K562 (cell line): ENCODE measurements at regions not wholly inside any gene's neighbourhood (a gene's known extent, or its start where the extent isn't known, plus 50 kb on each side); places are given as distances from the start of the nearest gene placed in this dataset.

Experiments used
- ATAC-seq: fragments of 200-7000 bp; cut with Tn5 transposase; 3 replicates; pipeline ENCODE4 v1.9.1; 2020; ENCODE audit warnings: moderate library complexity
- BruUV-seq: library from RNA; stranded (reverse); fragments of 400-500 nt; replicated peaks from 2 replicates; lab custom pipeline; 2021; lab: Mats Ljungman, UMichigan
- CTCF ChIA-PET: fragments of 300-600 bp; formaldehyde crosslinking; extraction: SDS; loops from one replicate; lab custom pipeline; 2021; ENCODE audit warnings: low intra/inter-chr PET ratio; lab: Yijun Ruan, JAX
- POLR2A ChIA-PET: fragments of 300-600, 350-650 bp; sonication (Branson Sonifier 250); formaldehyde crosslinking; extraction: SDS; loops from one replicate; lab custom pipeline; 2021; ENCODE audit warnings: antibody characterized with exemption, inconsistent platforms; lab: Yijun Ruan, JAX
- DNase-seq, 4 experiments: peaks; one replicate each; pipeline versions ENCODE4 v3.0.0 to v3.0.0-alpha.2; 2011 to 2018; ENCODE audit warnings: low spot score in 3 of 4, mixed read lengths in 3 of 4; ENCODE audit errors: extremely low read depth in 1 of 4
- FAIRE-seq: peaks from 2 replicates; lab custom pipeline; 2011; peaks lifted over from hg19 to GRCh38; lab: Jason Lieb, UNC
- H2AFZ ChIP-seq: 2 replicates; pipeline ENCODE4 v1.6.0; 2011; ENCODE audit warnings: low read depth, low read length, control low read depth, inconsistent platforms
- H3K27ac ChIP-seq: fragments of 200-600 bp; 3 replicates; pipeline ENCODE4 v1.8.0; 2011; ENCODE audit warnings: low read depth, mild to moderate bottlenecking, control low read depth, inconsistent platforms, low read length, moderate library complexity, mixed read lengths; ENCODE audit errors: extremely low read depth
- H3K27me3 ChIP-seq, 2 experiments: fragments of 300-600 bp in 1 of 2; 2 replicates in 1 of 2; 3 replicates in 1 of 2; pipeline versions ENCODE4 v1.6.0 to v1.8.0; 2011; ENCODE audit warnings: inconsistent platforms in 2 of 2, low read length in 2 of 2, mild to moderate bottlenecking in 1 of 2, mixed read lengths in 1 of 2, moderate library complexity in 1 of 2; ENCODE audit not compliant: control insufficient read depth in 2 of 2, insufficient read depth in 2 of 2
- H3K36me3 ChIP-seq: fragments of 300-600 bp; 3 replicates; pipeline ENCODE4 v1.8.0; 2011; ENCODE audit warnings: mild to moderate bottlenecking, low read length, inconsistent platforms; ENCODE audit not compliant: control insufficient read depth, insufficient read depth
- H3K4me1 ChIP-seq, 2 experiments: fragments of 200-600 bp in 1 of 2; replicated peaks in 1 of 2; 2 replicates in 1 of 2; 3 replicates in 1 of 2; pipeline versions ENCODE4 v1.5.1 to v1.8.0; 2011; ENCODE audit warnings: inconsistent platforms in 2 of 2, low read length in 2 of 2, mild to moderate bottlenecking in 1 of 2, mixed read lengths in 1 of 2, moderate library complexity in 1 of 2; ENCODE audit not compliant: control insufficient read depth in 2 of 2, insufficient read depth in 2 of 2
- H3K4me2 ChIP-seq: 2 replicates; pipeline ENCODE4 v1.6.1; 2011; ENCODE audit warnings: low read length, control low read depth, inconsistent platforms, mixed read lengths; ENCODE audit not compliant: insufficient read depth
- H3K4me3 ChIP-seq: fragments of 200-600 bp; sonication (generic), shearing (Covaris generic); 2 replicates; pipeline ENCODE4 v1.5.1; 2016; ENCODE audit warnings: control low read depth, inconsistent platforms
- H3K79me2 ChIP-seq: fragments of 200-600 bp; 3 replicates; pipeline ENCODE4 v1.8.0; 2011; ENCODE audit warnings: low read length, inconsistent platforms; ENCODE audit not compliant: control insufficient read depth, insufficient read depth
- H3K9ac ChIP-seq, 2 experiments: 2 replicates each; pipeline versions ENCODE4 v1.6.0 to v1.6.1; 2011; ENCODE audit warnings: low read depth in 2 of 2, low read length in 2 of 2, control low read depth in 1 of 2, inconsistent platforms in 1 of 2, mild to moderate bottlenecking in 1 of 2, mixed read lengths in 1 of 2; ENCODE audit not compliant: insufficient read depth in 1 of 2
- H3K9me1 ChIP-seq: one replicate; pipeline ENCODE4 v1.6.0; 2011; ENCODE audit warnings: inconsistent platforms, mild to moderate bottlenecking, low read length, moderate library complexity; ENCODE audit not compliant: control insufficient read depth, insufficient read depth
- H3K9me3 ChIP-seq: replicated peaks from 2 replicates; pipeline ENCODE4 v1.5.1; 2011; ENCODE audit warnings: low read depth, low read length, inconsistent platforms; ENCODE audit not compliant: control insufficient read depth, insufficient read depth
- H4K20me1 ChIP-seq: replicated peaks from 2 replicates; pipeline ENCODE4 v1.6.1; 2011; ENCODE audit warnings: low read length, inconsistent platforms, mixed read lengths; ENCODE audit not compliant: control insufficient read depth, insufficient read depth
- FOXP4 ChIP-seq: sonication (generic); formaldehyde crosslinking; IDR thresholded peaks from 2 replicates; pipeline ENCODE4 v1.8.0; 2022; ENCODE audit warnings: mild to moderate bottlenecking, missing genetic modification reagents, borderline replicate concordance
- GABPB2 ChIP-seq: fragments of 250-450 bp; sonication (Bioruptor Pico); conservative IDR thresholded peaks from 2 replicates; pipeline ENCODE4 v1.5.1; 2021; ENCODE audit warnings: mild to moderate bottlenecking
- PURB ChIP-seq: sonication (generic); formaldehyde crosslinking; IDR thresholded peaks from 2 replicates; pipeline ENCODE4 v1.9.0; 2021; ENCODE audit warnings: low read depth, mild to moderate bottlenecking, missing genetic modification reagents
- TEAD1 ChIP-seq, 2 experiments: fragments of 450-650 bp in 1 of 2; sonication (generic) in 1 of 2; formaldehyde crosslinking; IDR thresholded peaks; 2 replicates each; pipeline versions ENCODE4 v1.4.0 to v1.8.0; 2020 to 2022; ENCODE audit warnings: mild to moderate bottlenecking in 2 of 2, missing genetic modification reagents in 1 of 2
- ZBTB17 ChIP-seq: fragments of 450-650 bp; formaldehyde crosslinking; IDR thresholded peaks from 2 replicates; pipeline ENCODE4 v1.4.0; 2020; ENCODE audit warnings: mild to moderate bottlenecking
- ZBTB8A ChIP-seq: fragments of 450-650 bp; IDR thresholded peaks from 2 replicates; pipeline ENCODE4 v1.6.1; 2018; ENCODE audit warnings: mild to moderate bottlenecking, moderate library complexity; ENCODE audit not compliant: partially characterized antibody
- ZNF224 ChIP-seq: sonication (generic); formaldehyde crosslinking; IDR thresholded peaks from 2 replicates; pipeline ENCODE4 v1.8.0; 2022; ENCODE audit warnings: mild to moderate bottlenecking, missing genetic modification reagents
- ZNF57 ChIP-seq: fragments of 450-650 bp; formaldehyde crosslinking; IDR thresholded peaks from 2 replicates; pipeline ENCODE4 v1.4.0; 2020; ENCODE audit warnings: mild to moderate bottlenecking, moderate library complexity
- WGBS: fragments of 100-300 bp; shearing (Covaris generic); methylation state at CpG from one replicate; pipeline ENCODE4 v1.1.6; 2016; ENCODE audit warnings: low coverage, mixed read lengths; ENCODE audit not compliant: insufficient coverage; ENCODE audit errors: missing lambda C conversion rate; 5-methylcytosine and 5-hydroxymethylcytosine counted together
- in situ Hi-C: fragments of 300-500 bp; cut with MboI; formaldehyde crosslinking; loops from 4 replicates; pipeline ENCODE4 v1.15.0; 2018; ENCODE audit warnings: inconsistent platforms, mixed read lengths
- intact Hi-C: fragments of 100-400 bp; cut with micrococcal nuclease; formaldehyde crosslinking; loops from 2 replicates; pipeline ENCODE4 v1.14.2; 2022
- TF ChIP-seq, protein P1 (sequence below): sonication (generic); formaldehyde crosslinking; IDR thresholded peaks from 2 replicates; pipeline ENCODE4 v1.8.1; 2023; ENCODE audit warnings: missing genetic modification reagents, mild to moderate bottlenecking, borderline replicate concordance
- TF ChIP-seq, protein P2 (sequence below): fragments of 450-650 bp; IDR thresholded peaks from 2 replicates; pipeline ENCODE4 v1.6.1; 2016; ENCODE audit warnings: missing biosample characterization, missing genetic modification characterization

- TF ChIP-seq, protein P1, sequence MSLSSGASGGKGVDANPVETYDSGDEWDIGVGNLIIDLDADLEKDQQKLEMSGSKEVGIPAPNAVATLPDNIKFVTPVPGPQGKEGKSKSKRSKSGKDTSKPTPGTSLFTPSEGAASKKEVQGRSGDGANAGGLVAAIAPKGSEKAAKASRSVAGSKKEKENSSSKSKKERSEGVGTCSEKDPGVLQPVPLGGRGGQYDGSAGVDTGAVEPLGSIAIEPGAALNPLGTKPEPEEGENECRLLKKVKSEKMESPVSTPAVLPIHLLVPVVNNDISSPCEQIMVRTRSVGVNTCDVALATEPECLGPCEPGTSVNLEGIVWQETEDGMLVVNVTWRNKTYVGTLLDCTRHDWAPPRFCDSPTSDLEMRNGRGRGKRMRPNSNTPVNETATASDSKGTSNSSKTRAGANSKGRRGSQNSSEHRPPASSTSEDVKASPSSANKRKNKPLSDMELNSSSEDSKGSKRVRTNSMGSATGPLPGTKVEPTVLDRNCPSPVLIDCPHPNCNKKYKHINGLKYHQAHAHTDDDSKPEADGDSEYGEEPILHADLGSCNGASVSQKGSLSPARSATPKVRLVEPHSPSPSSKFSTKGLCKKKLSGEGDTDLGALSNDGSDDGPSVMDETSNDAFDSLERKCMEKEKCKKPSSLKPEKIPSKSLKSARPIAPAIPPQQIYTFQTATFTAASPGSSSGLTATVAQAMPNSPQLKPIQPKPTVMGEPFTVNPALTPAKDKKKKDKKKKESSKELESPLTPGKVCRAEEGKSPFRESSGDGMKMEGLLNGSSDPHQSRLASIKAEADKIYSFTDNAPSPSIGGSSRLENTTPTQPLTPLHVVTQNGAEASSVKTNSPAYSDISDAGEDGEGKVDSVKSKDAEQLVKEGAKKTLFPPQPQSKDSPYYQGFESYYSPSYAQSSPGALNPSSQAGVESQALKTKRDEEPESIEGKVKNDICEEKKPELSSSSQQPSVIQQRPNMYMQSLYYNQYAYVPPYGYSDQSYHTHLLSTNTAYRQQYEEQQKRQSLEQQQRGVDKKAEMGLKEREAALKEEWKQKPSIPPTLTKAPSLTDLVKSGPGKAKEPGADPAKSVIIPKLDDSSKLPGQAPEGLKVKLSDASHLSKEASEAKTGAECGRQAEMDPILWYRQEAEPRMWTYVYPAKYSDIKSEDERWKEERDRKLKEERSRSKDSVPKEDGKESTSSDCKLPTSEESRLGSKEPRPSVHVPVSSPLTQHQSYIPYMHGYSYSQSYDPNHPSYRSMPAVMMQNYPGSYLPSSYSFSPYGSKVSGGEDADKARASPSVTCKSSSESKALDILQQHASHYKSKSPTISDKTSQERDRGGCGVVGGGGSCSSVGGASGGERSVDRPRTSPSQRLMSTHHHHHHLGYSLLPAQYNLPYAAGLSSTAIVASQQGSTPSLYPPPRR (CRISPR knock-in tag), result no peak
- TF ChIP-seq, all 486 proteins: peak for 0
These were observed 1927.9 kb upstream of the SEL1L start (continued) for GRCh38 chr14:83461521-83461920.

DNA sequence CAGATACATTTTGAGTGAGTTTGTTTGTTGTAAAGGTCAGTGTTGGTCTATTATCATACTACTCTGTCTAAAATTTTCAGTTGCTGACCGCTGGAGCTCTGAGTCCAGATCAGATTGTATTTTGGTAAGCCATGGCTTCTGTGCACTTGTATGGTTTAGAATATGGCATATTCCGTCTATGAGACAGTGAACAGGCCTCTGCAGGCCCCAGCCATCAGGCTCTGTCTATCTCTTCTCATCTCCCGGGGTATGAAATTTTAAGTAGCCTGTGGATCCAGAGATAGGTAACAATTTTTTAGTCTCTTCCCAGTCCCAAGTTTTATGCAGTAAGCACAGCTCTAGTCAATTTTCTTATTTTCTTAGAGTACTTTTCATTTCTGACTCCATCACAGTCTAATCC is 1929.1 kb upstream of the SEL1L start:
- BruUV-seq, result no TSS peak
- 0% methylated on average over 3 of the region's 3 CpGs for WGBS
- Histone ChIP-seq H3K27me3 (no peaks in the 10 kb centered on the region), H3K4me2 (no peak overlapping the region), H3K4me1 (no peaks in the 10 kb centered on the region), H4K20me1 (no peaks in the 10 kb centered on the region), H3K4me3 (no peak overlapping the region), H3K9ac (no peak overlapping the region), H3K27ac (no peak overlapping the region), H3K79me2 (no peaks in the 10 kb centered on the region), H3K9me1 (no peaks in the 10 kb centered on the region), H3K9me3 (no peaks in the 10 kb centered on the region), H2AFZ (no peak overlapping the region), H3K36me3 (no peaks in the 10 kb centered on the region)
- in situ Hi-C loops (no loop called here), intact Hi-C loops (no loop called here)
- DNase-seq (no peak), ATAC-seq (no peak), FAIRE-seq (no peak)
- CTCF ChIA-PET, result no interaction called here
- POLR2A ChIA-PET, result no interaction called here
- TF ChIP-seq ZBTB8A, result no peak
- no peak for TF ChIP-seq ZBTB17 (CRISPR knock-in tag)
- no peak for TF ChIP-seq ZNF224 (CRISPR knock-in tag)
- TF ChIP-seq GABPB2 (CRISPR knock-in tag), result no peak
- no peak for TF ChIP-seq PURB
- TF ChIP-seq, protein P2, sequence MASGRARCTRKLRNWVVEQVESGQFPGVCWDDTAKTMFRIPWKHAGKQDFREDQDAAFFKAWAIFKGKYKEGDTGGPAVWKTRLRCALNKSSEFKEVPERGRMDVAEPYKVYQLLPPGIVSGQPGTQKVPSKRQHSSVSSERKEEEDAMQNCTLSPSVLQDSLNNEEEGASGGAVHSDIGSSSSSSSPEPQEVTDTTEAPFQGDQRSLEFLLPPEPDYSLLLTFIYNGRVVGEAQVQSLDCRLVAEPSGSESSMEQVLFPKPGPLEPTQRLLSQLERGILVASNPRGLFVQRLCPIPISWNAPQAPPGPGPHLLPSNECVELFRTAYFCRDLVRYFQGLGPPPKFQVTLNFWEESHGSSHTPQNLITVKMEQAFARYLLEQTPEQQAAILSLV (tag), result no peak
- no peak for TF ChIP-seq FOXP4 (CRISPR knock-in tag)
- no peak for TF ChIP-seq ZNF57 (CRISPR knock-in tag)
- no peak for TF ChIP-seq TEAD1 (CRISPR knock-in tag; IDR thresholded peaks at IDR 0.05)
